ENCODE measurements at regions not wholly inside any gene's neighbourhood (a gene's known extent, or its start where the extent isn't known, plus 50 kb on each side); places are given as distances from the start of the nearest gene placed in this dataset.

DNA sequence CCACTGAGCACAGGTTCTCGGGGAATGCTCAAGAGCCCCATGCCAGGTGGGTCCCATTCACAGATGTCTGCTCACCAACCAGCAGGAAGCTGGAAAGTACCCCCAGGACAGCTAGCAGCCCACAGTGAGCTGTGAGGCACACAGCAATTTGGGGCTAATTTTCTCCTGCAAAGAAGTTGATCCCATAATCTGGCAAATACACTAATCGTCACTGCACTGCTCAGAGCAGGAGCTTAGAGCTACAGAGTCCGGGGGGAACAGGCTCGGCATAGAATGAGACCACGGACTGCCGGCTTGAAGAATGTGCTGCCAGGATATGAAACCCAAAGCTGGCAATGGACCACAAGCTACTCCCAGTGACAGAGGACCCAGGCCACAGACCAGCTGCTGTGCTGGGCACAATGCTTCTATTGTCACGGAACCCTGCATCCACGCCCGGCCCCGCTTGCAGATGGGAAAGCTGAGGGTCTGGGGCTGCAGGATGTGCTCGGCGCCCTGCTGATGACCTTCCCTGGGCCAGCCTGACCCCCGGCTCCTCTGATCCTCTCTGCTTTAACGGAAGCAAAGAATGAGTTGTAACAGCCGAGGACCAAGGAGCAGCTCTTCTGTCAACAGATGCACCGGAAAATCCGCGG, 239.7 kb downstream of the CTTN start:
- no peaks in the 10 kb centered on the region for H3K9me3 ChIP-seq (ENCODE audit: severe bottlenecking)
- ATAC-seq (ENCODE audit: low read depth): no peak
- TF ChIP-seq CTCF (IDR thresholded peaks at IDR 0.05; ENCODE audit: poor library complexity, severe bottlenecking): no peak
- no peaks in the 10 kb centered on the region for H3K27me3 ChIP-seq (ENCODE audit: insufficient read depth, poor library complexity, severe bottlenecking)
- no peak overlapping the region for H3K27ac ChIP-seq (ENCODE audit: poor library complexity, severe bottlenecking)
- no peak for DNase-seq (ENCODE audit: low spot score)
- no peaks in the 10 kb centered on the region for H3K36me3 ChIP-seq (ENCODE audit: low read depth)
- H3K4me1 ChIP-seq (ENCODE audit: insufficient read depth, poor library complexity, severe bottlenecking): no peaks in the 10 kb centered on the region
- H3K4me3 ChIP-seq (ENCODE audit: severe bottlenecking): no peak overlapping the region

GRCh38 chr11:70640408-70640807, 242.1 kb downstream of the CTTN start:
- ATAC-seq (ENCODE audit: low read depth) (no peak), DNase-seq (ENCODE audit: low spot score) (no peak)
- no peaks in the 10 kb centered on the region for H3K27me3 ChIP-seq (ENCODE audit: insufficient read depth, poor library complexity, severe bottlenecking)
- H3K9me3 ChIP-seq (ENCODE audit: severe bottlenecking): no peaks in the 10 kb centered on the region
- no peaks in the 10 kb centered on the region for H3K36me3 ChIP-seq (ENCODE audit: low read depth)
- no peak overlapping the region for H3K27ac ChIP-seq (ENCODE audit: poor library complexity, severe bottlenecking)
- TF ChIP-seq CTCF (IDR thresholded peaks at IDR 0.05; ENCODE audit: poor library complexity, severe bottlenecking): no peak
- no peak overlapping the region for H3K4me3 ChIP-seq (ENCODE audit: severe bottlenecking)
- no peaks in the 10 kb centered on the region for H3K4me1 ChIP-seq (ENCODE audit: insufficient read depth, poor library complexity, severe bottlenecking)

DNA sequence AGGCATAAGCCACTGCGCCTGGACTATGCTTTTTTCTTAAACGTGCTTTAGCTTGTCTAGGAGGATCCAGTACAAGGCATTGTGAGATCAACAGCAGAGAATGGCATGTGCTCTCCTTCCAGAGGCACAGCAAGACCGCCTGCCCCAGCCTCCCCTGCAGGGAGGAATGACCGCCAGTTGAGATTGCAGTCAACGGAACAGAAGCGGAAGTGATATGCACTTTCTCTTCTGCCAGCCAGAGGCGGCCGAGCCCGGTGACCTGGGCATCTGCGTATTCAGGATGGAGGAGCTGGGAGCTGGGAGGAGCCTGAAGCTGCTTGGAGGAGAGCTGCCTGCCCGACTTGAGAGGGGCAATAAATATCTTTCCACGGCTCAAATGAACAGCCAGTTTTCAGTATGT, 243.0 kb downstream of the CTTN start:
- Histone ChIP-seq H3K36me3 (ENCODE audit: low read depth) (no peaks in the 10 kb centered on the region), H3K27ac (ENCODE audit: poor library complexity, severe bottlenecking) (no peak overlapping the region), H3K9me3 (ENCODE audit: severe bottlenecking) (no peaks in the 10 kb centered on the region), H3K4me3 (ENCODE audit: severe bottlenecking) (no peak overlapping the region), H3K4me1 (ENCODE audit: insufficient read depth, poor library complexity, severe bottlenecking) (no peaks in the 10 kb centered on the region), H3K27me3 (ENCODE audit: insufficient read depth, poor library complexity, severe bottlenecking) (no peaks in the 10 kb centered on the region)
- TF ChIP-seq CTCF (IDR thresholded peaks at IDR 0.05; ENCODE audit: poor library complexity, severe bottlenecking): no peak
- no peak for DNase-seq (ENCODE audit: low spot score)
- ATAC-seq (ENCODE audit: low read depth): no peak

DNA sequence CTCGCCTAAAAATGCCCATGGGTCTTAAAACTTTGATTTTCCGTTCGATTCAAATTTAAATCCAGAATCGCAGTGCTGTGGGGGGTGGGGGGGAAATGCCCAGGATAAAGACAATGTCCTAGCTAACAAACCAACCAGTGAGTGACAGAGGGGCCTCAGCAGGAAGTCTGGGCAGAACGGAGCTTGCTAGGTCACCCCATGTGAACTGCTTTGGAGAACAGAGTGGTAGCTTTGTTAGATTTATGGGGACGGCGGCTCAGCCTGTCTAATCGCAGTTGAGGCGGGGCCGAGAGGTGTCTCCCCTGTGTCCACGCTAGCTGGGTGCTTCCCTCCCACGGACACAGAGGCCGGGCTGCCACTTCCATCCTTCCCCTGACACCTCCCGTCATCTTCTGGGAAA, 243.9 kb downstream of the CTTN start:
- Histone ChIP-seq H3K36me3 (ENCODE audit: low read depth) (no peaks in the 10 kb centered on the region), H3K4me1 (ENCODE audit: insufficient read depth, poor library complexity, severe bottlenecking) (no peaks in the 10 kb centered on the region), H3K4me3 (ENCODE audit: severe bottlenecking) (no peak overlapping the region), H3K9me3 (ENCODE audit: severe bottlenecking) (no peaks in the 10 kb centered on the region), H3K27me3 (ENCODE audit: insufficient read depth, poor library complexity, severe bottlenecking) (no peaks in the 10 kb centered on the region), H3K27ac (ENCODE audit: poor library complexity, severe bottlenecking) (no peak overlapping the region)
- no peak for ATAC-seq (ENCODE audit: low read depth)
- no peak for DNase-seq (ENCODE audit: low spot score)
- no peak for TF ChIP-seq CTCF (IDR thresholded peaks at IDR 0.05; ENCODE audit: poor library complexity, severe bottlenecking)

GRCh38 chr11:70643642-70644041, 245.3 kb downstream of the CTTN start:
- Histone ChIP-seq H3K4me3 (ENCODE audit: severe bottlenecking) (no peak overlapping the region), H3K27me3 (ENCODE audit: insufficient read depth, poor library complexity, severe bottlenecking) (no peaks in the 10 kb centered on the region), H3K36me3 (ENCODE audit: low read depth) (no peaks in the 10 kb centered on the region), H3K4me1 (ENCODE audit: insufficient read depth, poor library complexity, severe bottlenecking) (no peaks in the 10 kb centered on the region), H3K9me3 (ENCODE audit: severe bottlenecking) (no peaks in the 10 kb centered on the region), H3K27ac (ENCODE audit: poor library complexity, severe bottlenecking) (no peak overlapping the region)
- no peak for TF ChIP-seq CTCF (IDR thresholded peaks at IDR 0.05; ENCODE audit: poor library complexity, severe bottlenecking)
- no peak for ATAC-seq (ENCODE audit: low read depth)
- DNase-seq (ENCODE audit: low spot score): no peak

Data from RWPE2 (cell line).